Stimulated activated CD4-positive, alpha-beta T cell treated with anti-CD3 and anti-CD28 coated beads, Interleukin-12 subunit alpha, Interleukin-12 subunit beta, amount 100 ng/mL, for 24 hours (primary cell): ENCODE measurements at regions not wholly inside any gene's neighbourhood (a gene's known extent, or its start where the extent isn't known, plus 50 kb on each side); places are given as distances from the start of the nearest gene placed in this dataset.

Source experiments
- DNase-seq, 2 experiments: peaks; one replicate each; pipeline ENCODE4 v3.0.0-alpha.2; 2020; ENCODE audit warnings: low read depth in 2 of 2

DNA sequence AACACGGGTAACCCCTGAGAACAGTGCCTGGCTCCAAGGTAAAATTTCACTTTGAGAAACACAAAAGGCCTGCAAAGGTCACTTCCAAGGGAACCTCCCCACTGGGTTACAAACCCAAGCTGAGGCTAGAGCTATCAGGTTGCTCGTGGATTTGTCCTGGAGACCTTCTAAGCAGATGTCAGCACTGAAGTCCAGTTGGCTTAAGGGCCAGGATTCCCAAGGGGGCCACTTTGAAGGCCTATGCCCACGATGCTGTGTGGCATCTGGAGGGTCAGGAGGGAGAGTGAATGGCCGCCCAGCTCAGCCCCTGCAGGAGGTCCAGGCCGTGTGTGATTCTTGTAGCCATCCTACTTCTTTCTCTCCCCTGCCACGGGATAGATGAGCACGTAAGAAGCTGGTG, 100.2 kb upstream of the FSTL4 start:
- DNase-seq, result no peak

DNA sequence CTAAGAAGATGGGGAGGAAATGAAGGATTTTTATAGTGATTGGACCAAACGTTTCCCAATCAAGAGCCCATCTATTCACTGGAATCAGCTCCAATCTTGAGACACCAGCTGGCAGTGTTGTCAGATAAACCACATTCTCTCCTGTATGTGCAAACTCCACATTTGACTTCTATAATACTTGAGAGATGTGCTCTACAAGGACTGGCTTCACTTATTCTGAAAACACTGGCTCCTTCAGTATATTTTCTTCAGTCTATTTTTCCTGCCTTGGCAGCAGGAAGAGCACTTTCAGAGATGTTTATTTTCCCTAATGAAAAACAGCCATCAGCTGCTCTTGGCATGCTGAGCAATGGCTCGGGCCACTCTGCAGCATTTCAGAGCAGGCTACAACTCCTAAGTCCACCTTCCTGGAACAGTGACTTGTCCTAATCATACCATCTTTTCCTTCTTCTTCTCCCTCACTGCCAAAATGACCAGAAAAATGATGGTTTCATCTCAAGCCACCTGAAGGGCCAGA, 96.9 kb upstream of the FSTL4 start:
- no peak for DNase-seq

DNA sequence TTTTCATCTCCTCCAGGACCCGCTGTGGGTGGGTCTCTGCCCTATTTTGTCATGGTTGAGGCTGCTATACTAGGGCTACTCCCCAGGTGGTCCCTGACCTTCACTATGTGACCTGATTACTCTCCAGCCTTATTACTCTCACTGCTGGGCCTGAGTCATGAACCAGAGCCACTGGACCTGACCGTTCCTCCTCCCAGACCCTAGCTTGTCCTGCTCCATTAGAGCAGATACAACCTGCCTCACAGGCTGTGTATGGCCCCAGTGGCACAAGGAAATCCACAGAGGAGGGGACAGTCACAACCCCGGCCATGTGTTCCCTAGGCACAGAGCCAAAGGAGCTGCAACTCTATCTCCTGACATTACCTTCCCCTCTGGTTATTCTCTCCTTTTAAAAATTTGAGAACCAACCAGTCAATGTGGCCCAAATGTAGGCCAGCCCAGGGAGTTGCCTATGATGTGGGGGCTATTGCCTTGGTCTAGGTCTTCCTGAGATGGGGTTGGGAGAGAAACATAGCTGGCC, 96.0 kb upstream of the FSTL4 start:
- DNase-seq, result no peak

DNA sequence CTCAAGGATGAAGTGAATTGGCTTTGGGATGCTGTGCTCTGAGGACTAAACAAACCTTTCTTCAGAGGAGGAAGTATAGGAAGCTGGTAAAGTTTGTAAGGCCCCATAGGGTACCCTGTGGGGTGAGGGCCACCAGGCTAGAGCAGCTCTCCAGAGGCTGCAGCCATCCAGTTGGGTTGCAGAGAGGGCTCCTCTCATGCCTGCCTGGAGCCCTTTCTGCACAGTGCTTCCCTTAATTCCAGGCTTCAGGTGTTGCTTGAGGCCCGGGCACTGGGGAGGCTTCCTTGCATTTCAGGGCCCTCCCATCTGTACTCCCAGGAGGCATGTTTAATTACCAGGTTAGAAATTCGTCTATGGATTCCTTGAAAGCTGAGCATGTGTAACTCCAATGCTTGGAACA, 95.3 kb upstream of the FSTL4 start:
- no peak for DNase-seq

DNA sequence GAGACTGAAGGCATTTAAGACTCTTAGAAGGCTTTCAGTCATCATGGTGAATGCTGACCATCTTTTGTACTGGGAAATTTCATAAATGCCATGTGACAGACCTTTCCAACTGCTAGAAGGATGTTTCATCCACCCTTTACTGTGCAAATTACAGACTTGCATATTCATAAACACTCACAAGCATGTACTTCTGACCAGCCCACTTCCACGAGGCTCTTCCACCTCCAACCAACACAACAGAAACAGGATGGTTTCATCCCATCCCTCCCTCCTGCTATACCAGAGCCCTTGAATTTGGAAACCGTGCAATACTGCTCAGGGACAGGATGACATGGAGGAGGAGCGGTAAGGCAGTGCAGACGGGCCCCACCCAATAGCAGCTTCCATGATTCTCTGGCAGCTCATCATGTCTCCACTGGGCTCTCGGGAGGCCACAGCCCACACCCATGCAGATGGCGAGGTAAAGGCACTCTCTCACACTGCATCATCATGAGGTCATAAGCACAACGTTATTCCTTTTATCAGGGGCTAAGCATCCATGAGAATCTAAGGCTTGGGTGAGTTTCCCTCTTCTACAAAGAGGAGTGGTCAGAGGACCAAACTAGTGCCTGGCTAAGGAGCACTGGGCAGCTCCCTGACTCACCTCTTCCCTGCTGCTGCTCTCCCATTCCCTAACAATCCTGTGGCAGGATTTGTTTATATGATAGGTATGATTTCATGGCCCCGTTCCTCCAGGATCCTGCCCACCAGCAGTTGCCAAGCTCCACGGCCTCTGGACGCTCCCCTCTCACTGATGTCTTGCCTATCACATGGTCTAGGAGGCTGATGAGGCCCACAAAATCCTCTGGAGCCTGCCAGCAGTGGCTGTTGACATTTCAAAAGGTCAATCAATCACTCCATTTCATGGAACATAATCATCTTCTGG, 94.4 kb upstream of the FSTL4 start:
- no peak for DNase-seq

DNA sequence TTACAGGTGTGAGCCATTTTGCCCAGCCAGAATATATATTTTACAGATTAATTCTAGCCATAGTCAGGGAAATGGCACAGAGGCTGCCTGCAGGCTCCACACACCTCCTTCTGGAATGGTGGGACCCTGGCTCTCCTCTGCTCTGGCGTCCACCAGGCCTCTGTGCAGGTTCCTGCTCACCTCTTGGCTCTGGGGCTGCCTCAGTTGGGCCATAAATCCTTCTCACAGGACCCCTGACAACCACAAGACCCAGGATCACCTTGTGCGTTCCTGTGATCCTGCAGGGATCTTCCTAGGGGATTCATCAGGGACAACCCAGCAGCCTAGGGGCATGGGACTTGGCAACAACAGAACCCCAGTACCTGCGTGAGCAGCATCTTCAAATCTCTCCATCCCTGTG, 93.0 kb upstream of the FSTL4 start:
- no peak for DNase-seq

DNA sequence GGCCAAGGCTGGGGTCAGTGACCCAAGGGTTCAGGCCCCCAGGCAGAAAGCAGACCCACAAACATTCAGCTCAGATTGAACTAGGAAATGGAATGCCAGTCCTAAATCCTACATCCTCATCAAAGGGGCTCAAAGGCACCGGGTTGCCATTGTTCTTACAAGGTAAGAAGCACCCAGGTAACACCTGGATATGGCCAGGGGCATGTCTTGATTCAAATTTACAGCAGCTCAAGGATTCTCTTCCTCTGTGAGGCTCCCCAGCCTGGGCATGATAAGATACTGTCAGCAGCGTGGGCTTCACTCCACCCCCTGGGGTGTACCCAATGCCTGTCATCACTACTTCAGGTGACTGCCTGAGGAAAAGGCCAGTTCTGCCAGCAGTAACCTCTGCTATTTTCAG, 92.1 kb upstream of the FSTL4 start:
- DNase-seq, result no peak

DNA sequence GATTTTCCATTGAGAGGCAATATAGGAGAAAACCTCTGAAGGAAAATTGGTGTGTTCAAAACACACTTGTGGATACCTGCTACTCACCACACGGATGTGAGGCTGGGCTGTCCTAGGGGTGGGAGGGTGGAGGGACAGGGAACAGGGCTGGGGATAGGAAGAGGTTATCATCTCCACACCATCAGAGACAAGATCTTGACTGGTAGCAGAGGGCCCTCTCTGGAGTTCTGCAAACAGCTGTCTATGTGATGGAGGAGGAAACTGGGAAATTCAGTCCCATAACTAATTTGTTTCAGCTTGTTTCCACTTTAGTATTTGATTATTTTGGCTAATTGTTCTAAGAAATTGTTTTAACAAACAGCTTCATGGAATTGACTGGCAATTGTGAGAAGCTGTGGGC, 91.6 kb upstream of the FSTL4 start:
- DNase-seq, result no peak

DNA sequence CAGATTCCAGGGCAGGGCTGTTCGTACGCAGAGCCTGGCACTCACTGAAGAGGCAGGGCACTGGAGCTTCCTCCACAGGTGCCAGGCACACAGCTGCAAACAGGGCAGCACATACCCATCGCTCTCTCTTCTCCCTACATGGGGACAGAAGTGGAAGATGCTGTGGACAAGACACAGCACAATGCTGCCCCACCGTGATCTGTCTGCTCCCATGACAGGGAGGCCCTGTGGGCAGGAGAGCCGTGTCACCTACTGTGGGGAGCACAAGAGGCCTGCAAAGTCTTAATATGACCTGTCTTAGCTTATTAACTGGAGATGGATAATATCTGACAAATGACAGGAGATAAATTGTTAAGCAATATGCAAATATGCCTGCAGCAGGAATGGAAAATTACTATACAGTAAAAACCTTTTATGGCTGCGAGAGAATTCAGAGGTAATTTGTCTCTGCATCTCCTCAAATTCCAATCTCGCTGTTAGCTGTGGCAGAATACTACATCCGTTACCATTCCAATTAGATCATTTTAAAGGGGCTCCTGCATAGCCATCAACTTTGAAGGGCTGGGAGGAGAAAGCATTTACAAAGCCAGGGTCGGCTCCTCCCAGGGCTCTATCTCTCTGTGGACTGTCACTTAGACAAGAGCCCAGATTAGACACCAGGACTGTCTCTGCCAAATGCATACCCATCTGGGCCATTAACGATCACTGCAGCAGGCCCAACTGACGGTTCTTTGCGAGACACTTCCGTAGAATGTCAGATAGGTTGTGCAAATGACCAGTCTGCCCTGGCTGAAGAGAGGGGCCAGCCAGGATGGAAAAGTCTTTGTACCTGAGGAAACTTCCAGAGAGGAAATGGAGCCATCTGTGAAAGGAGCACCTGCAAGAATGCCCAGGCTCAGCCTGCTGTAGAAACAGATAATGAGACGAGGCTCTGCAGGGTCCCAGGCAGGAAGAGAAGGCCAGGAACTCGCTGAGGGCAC, 90.7 kb upstream of the FSTL4 start:
- DNase-seq, result no peak

DNA sequence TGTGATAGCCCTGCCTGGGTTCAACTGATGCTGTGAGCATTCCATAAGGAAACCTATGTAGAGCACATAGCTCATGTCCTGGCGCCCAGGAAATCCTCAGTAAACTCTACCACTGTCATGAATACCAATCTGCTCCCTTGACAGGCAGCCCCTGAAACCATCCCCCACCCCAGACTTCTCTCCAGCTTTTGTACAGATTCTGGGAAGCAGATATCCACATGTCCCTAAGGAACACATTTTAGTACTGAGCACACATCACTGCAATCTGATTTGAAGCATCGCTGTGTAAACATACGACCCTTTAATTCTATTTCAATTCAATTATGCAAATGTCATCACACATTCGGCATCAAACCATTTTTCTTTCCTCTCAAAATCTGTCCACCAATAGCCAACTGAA, 89.5 kb upstream of the FSTL4 start:
- no peak for DNase-seq

DNA sequence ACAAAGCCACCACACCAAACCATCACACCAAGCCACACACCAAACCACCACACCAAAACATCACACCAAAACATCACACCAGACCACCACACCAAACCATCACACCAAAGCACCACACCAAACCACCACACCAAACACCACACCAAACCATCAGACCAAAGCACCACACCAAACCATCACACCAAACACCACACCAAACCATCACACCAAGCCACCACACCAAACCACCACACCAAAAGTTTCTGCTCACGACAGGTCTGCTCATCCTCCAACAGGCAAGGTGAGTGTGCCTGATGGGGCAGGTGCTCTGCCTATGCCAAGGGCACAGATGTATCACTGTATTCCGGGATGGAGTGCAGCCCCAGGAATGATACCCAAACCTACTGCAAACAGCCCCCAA, 87.9 kb upstream of the FSTL4 start:
- no peak for DNase-seq

DNA sequence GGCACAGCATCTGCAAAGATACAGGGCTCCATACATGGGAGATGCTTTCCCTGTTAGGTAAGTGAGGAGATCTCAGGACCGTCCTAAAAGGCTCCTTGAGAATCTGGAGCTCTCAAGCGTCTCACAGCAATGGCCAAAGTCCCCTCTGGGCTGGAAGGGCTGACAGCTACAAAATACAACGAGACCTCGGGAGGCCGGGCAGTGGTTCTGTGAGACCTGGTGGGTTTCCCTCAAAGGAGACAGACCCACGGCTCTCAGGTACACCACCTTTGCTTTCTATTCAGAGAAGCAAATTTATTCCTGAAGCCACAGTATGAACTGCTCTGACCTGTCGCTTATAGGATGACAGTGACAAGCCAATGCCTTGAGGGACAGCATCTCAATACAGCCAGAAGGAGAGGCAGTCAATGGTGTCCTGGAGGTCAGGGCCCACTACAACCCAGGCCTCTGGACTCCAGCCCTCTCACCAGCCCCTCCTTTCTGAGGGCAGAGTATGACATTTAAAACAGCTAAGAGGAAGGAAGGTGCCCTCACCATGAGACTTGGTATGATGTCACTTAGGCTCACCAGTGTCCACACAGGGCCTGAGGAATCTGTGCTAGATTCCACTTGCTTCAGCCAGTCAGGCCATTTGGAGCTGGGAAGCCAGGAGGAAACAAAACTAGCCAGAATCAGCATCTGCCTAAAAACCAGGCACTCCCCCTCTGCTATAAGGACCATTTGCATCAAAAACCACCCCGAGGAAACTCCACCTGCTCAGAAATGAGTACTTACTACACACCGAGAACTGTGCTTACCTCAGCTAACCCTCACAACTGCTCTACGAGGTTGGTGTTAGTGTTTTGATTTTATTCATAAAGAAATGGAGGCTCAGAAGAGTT, 86.5 kb upstream of the FSTL4 start:
- DNase-seq, result no peak

DNA sequence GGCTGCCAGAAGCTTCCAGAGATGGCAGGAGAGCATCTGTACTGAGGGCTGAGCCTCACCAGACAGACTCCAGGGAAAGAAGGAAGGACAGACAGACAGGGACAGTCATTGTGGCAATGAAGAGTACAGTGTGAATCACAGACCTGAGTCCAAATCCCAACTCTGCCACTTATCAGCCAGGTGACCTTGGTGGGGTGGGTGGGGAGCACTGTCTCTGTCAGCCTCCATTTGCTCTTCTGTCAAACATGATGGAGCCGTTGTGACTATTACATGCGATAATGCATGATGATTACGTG, 85.9 kb upstream of the FSTL4 start:
- no peak for DNase-seq

DNA sequence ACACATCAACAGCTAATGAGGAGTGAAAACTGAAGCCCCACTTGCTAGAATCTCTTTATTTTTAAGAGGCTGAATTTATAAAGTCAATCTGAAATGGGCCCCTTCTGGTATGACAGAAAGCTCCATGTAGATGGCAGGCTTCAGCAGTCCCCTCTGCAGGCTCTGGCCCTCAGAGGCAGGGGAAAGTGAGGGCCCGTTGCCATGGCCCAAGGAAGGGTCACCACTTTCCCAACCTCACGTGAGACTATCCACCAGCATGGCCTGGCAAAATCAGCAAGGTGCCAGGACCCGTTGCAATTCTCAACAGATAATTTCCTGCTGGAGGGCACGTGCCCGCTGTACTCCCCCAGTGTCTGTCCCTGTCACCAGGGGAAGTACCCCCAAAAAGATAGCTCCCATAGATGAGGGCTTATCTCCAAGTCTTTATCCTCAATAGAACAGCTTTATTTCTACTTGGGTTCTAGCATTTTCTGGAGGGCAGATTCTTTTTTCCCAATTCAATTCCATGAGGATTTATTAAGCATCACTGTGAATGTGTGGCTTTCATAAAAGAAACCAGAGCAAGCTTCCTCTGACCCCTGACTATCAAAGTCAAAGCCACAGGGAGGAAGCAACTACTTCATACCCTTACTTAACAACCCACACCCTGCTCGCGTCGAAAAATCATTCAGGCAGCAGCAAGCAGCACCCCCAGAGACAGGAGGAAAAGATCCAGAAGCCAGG, 85.4 kb upstream of the FSTL4 start:
- no peak for DNase-seq

DNA sequence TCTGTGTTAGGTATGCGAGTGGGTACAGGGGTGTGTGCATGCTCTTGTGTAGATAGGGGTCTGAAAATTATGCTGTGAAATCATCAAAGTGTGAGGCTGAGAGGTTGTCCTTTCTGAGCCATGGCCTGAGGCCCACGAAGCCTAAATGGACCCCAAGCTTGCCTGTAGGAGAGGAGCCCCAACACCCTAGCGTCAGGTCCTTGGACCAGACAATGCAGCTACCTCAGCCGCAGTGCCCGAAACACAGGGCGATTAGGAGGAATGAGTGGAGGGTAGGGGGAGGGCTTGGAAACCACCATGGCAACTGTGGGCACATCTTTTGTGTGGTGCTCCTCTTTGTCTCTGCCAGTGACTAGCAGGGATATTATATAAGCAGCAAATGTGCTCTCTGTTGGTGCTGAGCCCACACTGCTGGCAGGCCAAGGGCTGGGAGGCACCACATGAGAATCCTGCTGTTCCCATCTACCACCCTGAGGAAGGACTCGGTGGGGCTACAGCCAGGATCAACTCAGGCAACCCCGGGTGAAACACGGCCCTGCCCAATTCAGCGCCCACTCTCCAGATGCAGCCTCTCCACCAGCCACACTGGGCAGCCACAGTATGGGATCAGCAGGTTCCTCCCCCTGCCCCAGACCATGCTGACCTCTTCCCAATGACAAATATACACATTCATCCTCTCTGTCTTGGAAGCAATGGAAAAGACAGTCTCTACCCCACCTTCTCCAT, 84.6 kb upstream of the FSTL4 start:
- no peak for DNase-seq

DNA sequence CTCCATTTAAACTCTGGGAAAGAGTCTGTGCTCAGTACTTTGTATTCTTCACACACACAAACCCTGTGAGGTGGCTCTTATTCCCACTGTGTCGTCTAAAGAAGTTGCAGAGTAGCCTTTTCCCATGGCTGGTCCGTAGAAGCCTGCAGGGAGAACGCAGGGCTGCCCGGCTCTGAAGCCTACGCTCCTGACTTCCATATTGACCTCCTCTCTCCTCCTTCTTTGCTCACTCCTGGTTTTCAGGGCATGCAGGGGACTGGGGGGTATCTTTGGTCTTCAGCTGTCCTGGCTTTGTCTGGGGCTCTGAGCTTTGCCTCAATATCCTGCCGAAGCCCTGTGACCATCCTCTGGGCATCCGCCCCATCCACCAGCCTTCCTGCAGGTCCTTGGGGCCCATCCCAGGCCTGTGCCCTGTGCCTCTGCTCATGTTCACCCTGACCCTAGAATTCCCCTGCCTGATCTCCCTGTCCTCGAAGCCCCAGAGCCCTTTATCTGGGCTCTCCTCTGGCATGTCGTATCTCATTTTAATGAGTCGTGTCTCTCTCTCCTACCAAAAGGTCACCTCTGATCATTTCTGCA, 83.8 kb upstream of the FSTL4 start:
- DNase-seq, result no peak

DNA sequence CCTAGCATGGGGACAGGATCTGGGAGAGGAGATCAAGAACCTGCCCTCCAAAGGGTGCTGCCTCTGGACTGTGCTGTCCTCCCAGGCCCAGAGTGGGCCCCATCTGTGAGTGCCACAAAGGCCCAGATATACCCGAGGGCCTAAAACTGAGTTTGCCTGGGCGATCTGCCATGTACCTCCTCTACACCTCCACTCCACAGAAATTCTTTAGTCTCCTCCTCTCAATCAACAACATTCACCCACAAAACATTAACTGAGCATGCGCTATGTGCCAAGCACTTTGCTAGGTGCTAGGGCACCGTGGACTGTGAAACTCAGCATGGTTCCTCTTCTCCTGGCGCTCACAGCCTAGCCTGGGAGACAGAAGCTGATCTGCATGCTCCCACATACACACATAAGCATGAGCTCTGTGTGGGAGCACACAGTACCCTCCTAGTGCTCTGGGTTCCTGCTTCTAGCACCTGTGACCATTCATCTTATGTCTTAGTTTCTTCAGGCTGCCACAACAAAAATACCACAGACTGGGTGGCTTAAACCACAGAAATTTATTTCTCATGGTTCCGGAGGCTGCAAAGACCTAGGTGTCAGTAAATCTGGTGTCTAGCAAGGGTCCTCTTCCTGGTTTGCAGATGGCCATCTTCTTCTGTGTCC, 82.0 kb upstream of the FSTL4 start:
- no peak for DNase-seq

DNA sequence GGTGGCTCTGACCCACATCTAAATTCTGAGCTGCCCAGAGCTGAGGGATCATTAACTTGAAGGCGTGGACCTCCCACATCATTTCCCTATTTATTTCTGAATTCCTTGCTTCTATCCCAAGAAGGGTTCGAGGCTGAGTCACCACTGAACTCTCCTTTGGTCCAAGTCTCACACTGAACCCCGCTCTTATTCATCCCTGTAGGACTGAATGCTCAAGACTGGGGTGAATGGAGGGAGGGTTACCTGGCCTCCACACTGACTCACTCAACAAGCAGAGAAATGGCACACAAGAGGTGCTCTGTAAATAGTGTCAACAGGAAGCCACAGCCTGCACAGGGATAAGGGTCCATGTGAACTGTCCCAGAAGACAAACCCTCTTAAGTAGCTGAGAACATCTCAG, 79.1 kb upstream of the FSTL4 start:
- no peak for DNase-seq

DNA sequence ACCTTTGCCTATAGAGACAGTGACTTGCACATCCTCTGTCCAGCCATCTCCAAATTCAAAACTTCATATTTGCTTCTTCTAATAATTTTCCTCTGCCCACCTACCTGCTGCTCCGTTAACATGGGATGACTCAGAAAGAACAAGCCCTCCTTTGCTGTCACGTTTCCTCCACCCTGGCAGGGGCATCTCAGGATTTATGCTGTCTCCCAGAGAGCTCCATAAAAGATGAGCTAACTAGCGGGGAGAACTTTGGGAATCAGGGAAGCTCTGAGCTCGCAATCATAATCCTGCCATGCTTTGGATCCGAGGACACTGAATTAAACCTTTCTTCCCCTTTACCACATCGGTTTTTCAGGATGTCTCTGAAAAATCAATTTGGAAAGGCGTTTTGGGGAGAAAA, 78.4 kb upstream of the FSTL4 start:
- no peak for DNase-seq
